Mesendoderm (in vitro differentiated cells): ENCODE measurements at regions not wholly inside any gene's neighbourhood (a gene's known extent, or its start where the extent isn't known, plus 50 kb on each side); places are given as distances from the start of the nearest gene placed in this dataset.

Source experiments
- DNase-seq: peaks from one replicate; pipeline ENCODE4 v3.0.0; 2013
- H2AK5ac ChIP-seq: 2 replicates; pipeline ENCODE4 v1.6.1; 2013; ENCODE audit warnings: low read length, inconsistent platforms
- H2BK120ac ChIP-seq: 2 replicates; pipeline ENCODE4 v1.6.1; 2013; ENCODE audit warnings: low read depth, mild to moderate bottlenecking, low read length, moderate library complexity, mixed read lengths
- H2BK15ac ChIP-seq: replicated peaks from 2 replicates; pipeline ENCODE4 v1.6.1; 2013; ENCODE audit warnings: low read depth, mild to moderate bottlenecking, moderate library complexity
- H2BK5ac ChIP-seq: 2 replicates; pipeline ENCODE4 v1.6.1; 2013; ENCODE audit warnings: low read length, inconsistent platforms
- H3K18ac ChIP-seq: 2 replicates; pipeline ENCODE4 v1.6.1; 2013; ENCODE audit warnings: mild to moderate bottlenecking, low read length, mixed read lengths
- H3K23ac ChIP-seq: one replicate; pipeline ENCODE4 v1.6.1; 2013; ENCODE audit warnings: low read length
- H3K27ac ChIP-seq: 2 replicates; pipeline ENCODE4 v1.5.1; 2013; ENCODE audit warnings: low read depth, mild to moderate bottlenecking, inconsistent platforms, low read length, moderate library complexity
- H3K27me3 ChIP-seq: 2 replicates; pipeline ENCODE4 v1.6.1; 2013; ENCODE audit warnings: low read length, control low read depth, mild to moderate bottlenecking, inconsistent platforms; ENCODE audit not compliant: insufficient read depth, poor library complexity
- H3K36me3 ChIP-seq: 2 replicates; pipeline ENCODE4 v1.6.1; 2013; ENCODE audit warnings: low read length, inconsistent platforms; ENCODE audit not compliant: control insufficient read depth, insufficient read depth
- H3K4ac ChIP-seq: one replicate; pipeline ENCODE4 v1.6.1; 2013; ENCODE audit warnings: low read depth, mild to moderate bottlenecking, low read length, moderate library complexity
- H3K4me1 ChIP-seq: 2 replicates; pipeline ENCODE4 v1.6.1; 2013; ENCODE audit warnings: low read depth, low read length, inconsistent platforms; ENCODE audit not compliant: control insufficient read depth
- H3K4me2 ChIP-seq: 2 replicates; pipeline ENCODE4 v1.6.1; 2013; ENCODE audit warnings: low read length
- H3K4me3 ChIP-seq: 2 replicates; pipeline ENCODE4 v1.5.1; 2013; ENCODE audit warnings: mild to moderate bottlenecking, low read length
- H3K56ac ChIP-seq: one replicate; pipeline ENCODE4 v1.6.1; 2013; ENCODE audit warnings: low read length
- H3K79me1 ChIP-seq: 2 replicates; pipeline ENCODE4 v1.6.1; 2013; ENCODE audit warnings: low read length, inconsistent platforms
- H3K79me2 ChIP-seq: 2 replicates; pipeline ENCODE4 v1.6.1; 2013; ENCODE audit warnings: mild to moderate bottlenecking, low read length; ENCODE audit not compliant: control insufficient read depth, insufficient read depth
- H3K9ac ChIP-seq: 2 replicates; pipeline ENCODE4 v1.6.1; 2013; ENCODE audit warnings: low read length, inconsistent platforms
- H4K5ac ChIP-seq: one replicate; pipeline ENCODE4 v1.6.1; 2013; ENCODE audit warnings: low read length
- H4K8ac ChIP-seq: one replicate; pipeline ENCODE4 v1.6.1; 2013; ENCODE audit warnings: low read depth, mild to moderate bottlenecking, control low read depth, low read length, moderate library complexity
- WGBS: extraction: QIAGEN DNeasy Blood & Tissue Kit; methylation state at CpG from one replicate; pipeline ENCODE4 v1.1.7; 2013; ENCODE audit warnings: low lambda C conversion rate, missing lambda C conversion rate; ENCODE audit not compliant: insufficient coverage; ENCODE audit errors: extremely low coverage; 5-methylcytosine and 5-hydroxymethylcytosine counted together

DNA sequence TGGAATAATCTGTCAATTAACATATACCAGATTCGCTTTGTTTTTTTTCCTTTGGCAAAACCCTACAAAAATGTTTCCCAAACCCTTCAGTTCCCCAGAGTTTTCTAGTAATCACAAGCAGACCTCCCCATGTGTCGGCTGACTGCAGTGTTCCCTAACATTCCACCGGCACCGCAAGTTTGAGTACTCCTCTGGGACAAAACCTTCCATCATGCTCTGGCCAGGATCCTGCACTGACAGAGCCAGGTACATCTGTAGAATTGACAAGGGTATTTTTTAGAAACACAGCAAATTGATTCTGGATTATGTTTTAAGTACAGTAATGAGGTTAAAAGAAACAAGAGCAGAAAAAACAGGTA, 174.7 kb downstream of the GAS1 start:
- H3K4ac ChIP-seq, result no peak overlapping the region
- H3K79me2 ChIP-seq, result no peaks in the 10 kb centered on the region
- no peaks in the 10 kb centered on the region for H3K36me3 ChIP-seq
- no peak overlapping the region for H3K23ac ChIP-seq
- no peak for DNase-seq
- H3K4me1 ChIP-seq, result no peaks in the 10 kb centered on the region
- H3K18ac ChIP-seq, result no peak overlapping the region
- H3K79me1 ChIP-seq, result no peaks in the 10 kb centered on the region
- H2BK120ac ChIP-seq, result no peak overlapping the region
- H3K4me3 ChIP-seq, result no peak overlapping the region
- no CpG with 5 or more reads among the region's 4 CpGs for WGBS
- no peak overlapping the region for H3K9ac ChIP-seq
- H3K56ac ChIP-seq, result no peak overlapping the region
- H4K5ac ChIP-seq, result no peak overlapping the region
- no peak overlapping the region for H3K27ac ChIP-seq
- no peak overlapping the region for H2BK5ac ChIP-seq
- no peak overlapping the region for H2BK15ac ChIP-seq
- no peaks in the 10 kb centered on the region for H3K27me3 ChIP-seq
- no peak overlapping the region for H4K8ac ChIP-seq
- no peak overlapping the region for H3K4me2 ChIP-seq
- no peak overlapping the region for H2AK5ac ChIP-seq

DNA sequence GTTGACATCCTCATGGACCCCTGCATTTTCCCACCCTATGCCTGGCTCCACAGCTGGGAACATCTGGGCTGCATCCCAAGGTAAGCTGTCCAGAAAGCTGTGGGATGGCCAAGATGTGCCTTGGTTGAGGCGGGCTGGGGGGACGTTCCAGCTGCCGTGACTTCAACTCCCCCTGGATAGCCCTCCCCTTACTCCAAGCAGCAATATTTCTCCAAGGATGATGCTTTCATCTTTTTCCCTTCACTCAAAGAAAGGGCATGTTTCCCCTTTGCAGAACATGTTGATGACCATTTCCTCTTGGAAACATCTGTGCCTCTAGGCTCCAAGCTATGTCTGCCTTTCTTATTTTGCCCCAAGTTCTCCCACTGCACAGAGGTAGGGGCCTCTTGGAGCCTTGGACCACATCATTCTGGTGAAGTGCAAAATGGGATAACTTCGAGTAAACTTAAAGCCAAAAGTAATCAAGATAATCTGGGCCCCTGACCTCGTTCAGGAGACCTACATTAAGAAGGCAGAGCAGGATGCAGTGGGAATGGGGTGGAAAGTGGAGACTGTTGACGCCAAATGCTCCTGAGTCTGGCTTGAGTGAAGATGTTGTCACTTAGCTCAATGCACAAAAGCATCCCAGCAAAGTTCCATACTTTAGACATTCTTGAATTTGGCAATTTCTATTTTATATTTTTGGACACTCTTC, 175.2 kb downstream of the GAS1 start:
- no peak overlapping the region for H2BK5ac ChIP-seq
- H3K27me3 ChIP-seq, result no peaks in the 10 kb centered on the region
- no peak overlapping the region for H3K4me3 ChIP-seq
- H4K5ac ChIP-seq, result no peak overlapping the region
- no CpG with 5 or more reads among the region's 6 CpGs for WGBS
- no peak overlapping the region for H3K23ac ChIP-seq
- H3K79me2 ChIP-seq, result no peaks in the 10 kb centered on the region
- no peak overlapping the region for H3K56ac ChIP-seq
- no peaks in the 10 kb centered on the region for H3K4me1 ChIP-seq
- H3K4me2 ChIP-seq, result no peak overlapping the region
- H4K8ac ChIP-seq, result no peak overlapping the region
- no peak overlapping the region for H3K9ac ChIP-seq
- H3K4ac ChIP-seq, result no peak overlapping the region
- no peak overlapping the region for H2AK5ac ChIP-seq
- H3K27ac ChIP-seq, result no peak overlapping the region
- no peak overlapping the region for H3K18ac ChIP-seq
- H2BK120ac ChIP-seq, result no peak overlapping the region
- no peak for DNase-seq
- no peak overlapping the region for H2BK15ac ChIP-seq
- no peaks in the 10 kb centered on the region for H3K36me3 ChIP-seq
- no peaks in the 10 kb centered on the region for H3K79me1 ChIP-seq

GRCh38 chr9:86771420-86771819, 175.9 kb downstream of the GAS1 start:
- Histone ChIP-seq H3K9ac (no peak overlapping the region), H3K4me3 (no peak overlapping the region), H3K4me1 (no peaks in the 10 kb centered on the region), H2AK5ac (no peak overlapping the region), H3K79me1 (no peaks in the 10 kb centered on the region), H2BK5ac (no peak overlapping the region), H3K27me3 (no peaks in the 10 kb centered on the region), H3K4me2 (no peak overlapping the region), H4K5ac (no peak overlapping the region), H3K56ac (no peak overlapping the region), H3K18ac (no peak overlapping the region), H4K8ac (no peak overlapping the region), H3K23ac (no peak overlapping the region), H3K36me3 (no peaks in the 10 kb centered on the region), H2BK120ac (no peak overlapping the region), H3K4ac (no peak overlapping the region), H2BK15ac (no peak overlapping the region), H3K79me2 (no peaks in the 10 kb centered on the region), H3K27ac (no peak overlapping the region)
- no peak for DNase-seq
- no CpG with 5 or more reads among the region's 2 CpGs for WGBS

GRCh38 chr9:86768709-86769108, 178.6 kb downstream of the GAS1 start:
- no peak overlapping the region for H3K27ac ChIP-seq
- no peak overlapping the region for H3K4me2 ChIP-seq
- no peaks in the 10 kb centered on the region for H3K27me3 ChIP-seq
- H3K79me1 ChIP-seq, result no peaks in the 10 kb centered on the region
- H3K36me3 ChIP-seq, result no peaks in the 10 kb centered on the region
- H2AK5ac ChIP-seq, result no peak overlapping the region
- H4K5ac ChIP-seq, result no peak overlapping the region
- H3K56ac ChIP-seq, result no peak overlapping the region
- H3K9ac ChIP-seq, result no peak overlapping the region
- no peak overlapping the region for H3K18ac ChIP-seq
- no peak for DNase-seq
- no peak overlapping the region for H2BK120ac ChIP-seq
- H3K79me2 ChIP-seq, result no peaks in the 10 kb centered on the region
- H2BK5ac ChIP-seq, result no peak overlapping the region
- H4K8ac ChIP-seq, result no peak overlapping the region
- H3K4ac ChIP-seq, result no peak overlapping the region
- H2BK15ac ChIP-seq, result no peak overlapping the region
- no peaks in the 10 kb centered on the region for H3K4me1 ChIP-seq
- WGBS, result no CpG with 5 or more reads among the region's 2 CpGs
- H3K4me3 ChIP-seq, result no peak overlapping the region
- no peak overlapping the region for H3K23ac ChIP-seq

- Histone ChIP-seq H3K36me3 (no peaks in the 10 kb centered on the region), H2AK5ac (no peak overlapping the region), H3K4me3 (no peak overlapping the region), H3K79me2 (no peaks in the 10 kb centered on the region), H3K23ac (no peak overlapping the region), H4K8ac (no peak overlapping the region), H3K56ac (no peak overlapping the region), H3K27ac (no peak overlapping the region), H3K27me3 (no peaks in the 10 kb centered on the region), H2BK5ac (no peak overlapping the region), H3K4me1 (no peaks in the 10 kb centered on the region), H3K79me1 (no peaks in the 10 kb centered on the region), H2BK15ac (no peak overlapping the region), H3K9ac (no peak overlapping the region), H3K4me2 (no peak overlapping the region), H3K18ac (no peak overlapping the region), H4K5ac (no peak overlapping the region), H3K4ac (no peak overlapping the region), H2BK120ac (no peak overlapping the region)
- no peak for DNase-seq
- no CpG with 5 or more reads among the region's 2 CpGs for WGBS
Measured at GRCh38 chr9:86768020-86768419, 179.3 kb downstream of the GAS1 start.

DNA sequence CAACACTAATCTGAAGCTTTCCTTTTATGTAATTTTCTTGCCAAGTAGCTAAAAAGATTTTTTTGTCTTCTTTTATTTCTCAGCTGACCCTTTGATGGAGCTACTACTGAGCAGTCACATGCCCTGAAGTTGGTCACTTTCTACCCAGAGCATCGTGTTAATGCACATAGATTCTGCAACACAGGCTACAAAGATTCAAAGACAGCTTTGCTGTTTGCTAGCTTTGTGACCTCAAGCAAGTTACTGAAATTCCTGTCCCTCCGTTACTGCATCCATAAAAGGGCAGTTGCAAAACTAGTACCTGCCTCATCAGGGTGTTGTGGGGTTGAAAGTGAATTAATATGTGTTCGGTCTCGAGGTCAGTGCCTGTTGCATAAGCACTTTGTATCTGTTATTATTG, 179.9 kb downstream of the GAS1 start:
- Histone ChIP-seq H2BK120ac (no peak overlapping the region), H3K9ac (no peak overlapping the region), H2AK5ac (no peak overlapping the region), H3K36me3 (no peaks in the 10 kb centered on the region), H3K4me1 (no peaks in the 10 kb centered on the region), H4K5ac (no peak overlapping the region), H3K18ac (no peak overlapping the region), H3K4ac (no peak overlapping the region), H2BK5ac (no peak overlapping the region), H3K27me3 (no peaks in the 10 kb centered on the region), H3K79me1 (no peaks in the 10 kb centered on the region), H3K4me2 (no peak overlapping the region), H3K27ac (no peak overlapping the region), H3K23ac (no peak overlapping the region), H4K8ac (no peak overlapping the region), H2BK15ac (no peak overlapping the region), H3K56ac (no peak overlapping the region), H3K4me3 (no peak overlapping the region), H3K79me2 (no peaks in the 10 kb centered on the region)
- DNase-seq, result no peak
- WGBS, result no CpG with 5 or more reads among the region's 4 CpGs
